Fibroblast of mammary gland (primary cell): ENCODE measurements at regions not wholly inside any gene's neighbourhood (a gene's known extent, or its start where the extent isn't known, plus 50 kb on each side); places are given as distances from the start of the nearest gene placed in this dataset.

Source experiments
- DNase-seq: peaks from one replicate; pipeline ENCODE4 v3.0.0-alpha.2; 2010; ENCODE audit warnings: low read depth
- H3K4me3 ChIP-seq: 2 replicates; pipeline ENCODE4 v1.5.1; 2011; ENCODE audit warnings: low read depth, mild to moderate bottlenecking, low read length, moderate library complexity; ENCODE audit not compliant: control insufficient read depth
- CTCF ChIP-seq: conservative IDR thresholded peaks from 2 replicates; pipeline ENCODE4 v1.5.1; 2011; ENCODE audit warnings: low read depth, low read length, inconsistent platforms; ENCODE audit not compliant: control insufficient read depth, insufficient read depth

GRCh38 chr18:35780937-35781336, 191.5 kb upstream of the RMP24 start:
- no peak for TF ChIP-seq CTCF
- DNase-seq, result no peak
- H3K4me3 ChIP-seq, result no peak overlapping the region

GRCh38 chr18:35782926-35783325, 189.6 kb upstream of the RMP24 start:
- TF ChIP-seq CTCF, result no peak
- DNase-seq, result no peak
- no peak overlapping the region for H3K4me3 ChIP-seq

GRCh38 chr18:35786365-35787042, 186.0 kb upstream of the RMP24 start:
- no peak overlapping the region for H3K4me3 ChIP-seq
- DNase-seq, result no peak
- no peak for TF ChIP-seq CTCF

GRCh38 chr18:35789543-35789942, 182.9 kb upstream of the RMP24 start:
- DNase-seq, result no peak
- H3K4me3 ChIP-seq, result no peak overlapping the region
- no peak for TF ChIP-seq CTCF

GRCh38 chr18:35797948-35798347, 174.5 kb upstream of the RMP24 start:
- no peak overlapping the region for H3K4me3 ChIP-seq
- no peak for TF ChIP-seq CTCF
- no peak for DNase-seq

GRCh38 chr18:35803551-35803950, 168.9 kb upstream of the RMP24 start:
- TF ChIP-seq CTCF, result no peak
- DNase-seq, result no peak
- no peak overlapping the region for H3K4me3 ChIP-seq

GRCh38 chr18:35804377-35804776, 168.1 kb upstream of the RMP24 start:
- no peak for DNase-seq
- TF ChIP-seq CTCF, result no peak
- no peak overlapping the region for H3K4me3 ChIP-seq
